H9 (cell line): ENCODE measurements at regions not wholly inside any gene's neighbourhood (a gene's known extent, or its start where the extent isn't known, plus 50 kb on each side); places are given as distances from the start of the nearest gene placed in this dataset.

Source experiments
- DNase-seq: peaks from one replicate; pipeline ENCODE4 v3.0.0-alpha.2; 2017
- H2AFZ ChIP-seq: one replicate; pipeline ENCODE4 v1.6.1; 2013; ENCODE audit warnings: mild to moderate bottlenecking, low read length, control low read depth, moderate library complexity
- H2AK5ac ChIP-seq: 2 replicates; pipeline ENCODE4 v1.6.1; 2013; ENCODE audit warnings: low read length, control low read depth, mixed read lengths; ENCODE audit not compliant: insufficient read length
- H2BK120ac ChIP-seq: one replicate; pipeline ENCODE4 v1.6.1; 2013; ENCODE audit warnings: low read depth, mild to moderate bottlenecking, low read length, control low read depth, inconsistent platforms; ENCODE audit not compliant: poor library complexity, severe bottlenecking
- H2BK12ac ChIP-seq: 2 replicates; pipeline ENCODE4 v1.6.1; 2013; ENCODE audit warnings: low read length, control low read depth, mixed read lengths, low read depth; ENCODE audit not compliant: insufficient read length
- H2BK15ac ChIP-seq: 2 replicates; pipeline ENCODE4 v1.6.1; 2013; ENCODE audit warnings: low read depth, low read length, control low read depth
- H2BK20ac ChIP-seq: one replicate; pipeline ENCODE4 v1.6.1; 2013; ENCODE audit warnings: low read depth, mild to moderate bottlenecking, low read length, control low read depth, inconsistent platforms; ENCODE audit not compliant: poor library complexity, severe bottlenecking
- H2BK5ac ChIP-seq: 2 replicates; pipeline ENCODE4 v1.6.1; 2013; ENCODE audit warnings: low read length, control low read depth, mixed read lengths; ENCODE audit not compliant: insufficient read length
- H3K14ac ChIP-seq: 2 replicates; pipeline ENCODE4 v1.6.1; 2013; ENCODE audit warnings: low read length, control low read depth; ENCODE audit not compliant: insufficient read depth
- H3K18ac ChIP-seq: 2 replicates; pipeline ENCODE4 v1.6.1; 2013; ENCODE audit warnings: low read depth, mild to moderate bottlenecking, mixed read lengths, low read length, control low read depth; ENCODE audit not compliant: insufficient read length
- H3K23ac ChIP-seq: 2 replicates; pipeline ENCODE4 v1.6.1; 2013; ENCODE audit warnings: low read length, control low read depth, mixed read lengths, low read depth; ENCODE audit not compliant: insufficient read length
- H3K23me2 ChIP-seq: 2 replicates; pipeline ENCODE4 v1.6.1; 2013; ENCODE audit warnings: low read depth, mild to moderate bottlenecking, mixed read lengths, low read length, control low read depth; ENCODE audit not compliant: insufficient read length, poor library complexity, severe bottlenecking
- H3K27ac ChIP-seq: 2 replicates; pipeline ENCODE4 v1.5.1; 2013; ENCODE audit warnings: low read length, control low read depth, mixed read lengths, low read depth; ENCODE audit not compliant: insufficient read length
- H3K27me3 ChIP-seq: 2 replicates; pipeline ENCODE4 v1.6.1; 2013; ENCODE audit warnings: low read length, control low read depth, inconsistent platforms; ENCODE audit not compliant: insufficient read depth
- H3K4ac ChIP-seq: 2 replicates; pipeline ENCODE4 v1.6.1; 2013; ENCODE audit warnings: low read depth, mild to moderate bottlenecking, control low read depth, inconsistent platforms, low read length, moderate library complexity
- H3K4me1 ChIP-seq: 2 replicates; pipeline ENCODE4 v1.6.1; 2013; ENCODE audit warnings: low read length, control low read depth, inconsistent platforms; ENCODE audit not compliant: insufficient read depth
- H3K4me2 ChIP-seq: 2 replicates; pipeline ENCODE4 v1.6.1; 2013; ENCODE audit warnings: low read length, control low read depth, mixed read lengths; ENCODE audit not compliant: insufficient read length, insufficient read depth
- H3K56ac ChIP-seq: 2 replicates; pipeline ENCODE4 v1.6.1; 2013; ENCODE audit warnings: low read depth, mild to moderate bottlenecking, mixed read lengths, low read length, control low read depth; ENCODE audit not compliant: insufficient read length
- H3K79me1 ChIP-seq: 2 replicates; pipeline ENCODE4 v1.6.1; 2013; ENCODE audit warnings: low read depth, mild to moderate bottlenecking, moderate library complexity, low read length, control low read depth, inconsistent platforms; ENCODE audit not compliant: insufficient read depth, poor library complexity, severe bottlenecking
- H3K79me2 ChIP-seq: 2 replicates; pipeline ENCODE4 v1.6.1; 2013; ENCODE audit warnings: low read length, control low read depth, inconsistent platforms; ENCODE audit not compliant: insufficient read depth
- H3K9ac ChIP-seq: 2 replicates; pipeline ENCODE4 v1.6.1; 2013; ENCODE audit warnings: low read length, control low read depth, mixed read lengths; ENCODE audit not compliant: insufficient read length; ENCODE audit errors: extremely low read depth
- H3K9me3 ChIP-seq: one replicate; pipeline ENCODE4 v1.6.1; 2013; ENCODE audit warnings: low read depth, low read length, inconsistent platforms; ENCODE audit not compliant: control insufficient read depth
- H3T11ph ChIP-seq: one replicate; pipeline ENCODE4 v1.6.1; 2013; ENCODE audit warnings: mild to moderate bottlenecking, low read length, control low read depth, inconsistent platforms
- H4K20me1 ChIP-seq: one replicate; pipeline ENCODE4 v1.6.1; 2013; ENCODE audit not compliant: control insufficient read depth, insufficient read length, insufficient read depth
- H4K5ac ChIP-seq: 2 replicates; pipeline ENCODE4 v1.6.1; 2013; ENCODE audit warnings: low read depth, mild to moderate bottlenecking, mixed read lengths, low read length, control low read depth; ENCODE audit not compliant: insufficient read length
- H4K8ac ChIP-seq: replicated peaks from 2 replicates; pipeline ENCODE4 v1.6.1; 2013; ENCODE audit warnings: low read length, control low read depth, mixed read lengths, low read depth; ENCODE audit not compliant: insufficient read length
- H4K91ac ChIP-seq: 2 replicates; pipeline ENCODE4 v1.6.1; 2013; ENCODE audit warnings: low read depth, mild to moderate bottlenecking, moderate library complexity, mixed read lengths, low read length, control low read depth; ENCODE audit not compliant: insufficient read length
- H3K27ac Mint-ChIP-seq, 3 experiments: 2 replicates in 2 of 3; 3 replicates in 1 of 3; pipeline ENCODE4 v1.8.0; 2020 to 2021; ENCODE audit warnings: mixed read lengths in 3 of 3, mild to moderate bottlenecking in 1 of 3, moderate library complexity in 1 of 3
- H3K27me3 Mint-ChIP-seq: 2 replicates; pipeline ENCODE4 v1.8.0; 2021; ENCODE audit warnings: low read depth, mild to moderate bottlenecking, moderate library complexity, mixed read lengths
- H3K36me3 Mint-ChIP-seq, 3 experiments: 2 replicates in 2 of 3; 3 replicates in 1 of 3; pipeline ENCODE4 v1.8.0; 2020 to 2021; ENCODE audit warnings: low read depth in 3 of 3, mixed read lengths in 3 of 3; ENCODE audit not compliant: insufficient read depth in 1 of 3
- H3K4me1 Mint-ChIP-seq, 2 experiments: 2 replicates each; pipeline ENCODE4 v1.8.0; 2020; ENCODE audit warnings: mixed read lengths in 2 of 2
- H3K4me3 Mint-ChIP-seq, 2 experiments: 2 replicates in 1 of 2; 3 replicates in 1 of 2; pipeline ENCODE4 v1.8.0; 2020 to 2021; ENCODE audit warnings: mild to moderate bottlenecking in 2 of 2, mixed read lengths in 2 of 2, moderate library complexity in 1 of 2
- H3K9me3 Mint-ChIP-seq, 2 experiments: 2 replicates in 1 of 2; 3 replicates in 1 of 2; pipeline ENCODE4 v1.8.0; 2020; ENCODE audit warnings: mild to moderate bottlenecking in 2 of 2, mixed read lengths in 2 of 2, moderate library complexity in 1 of 2
- CTCF ChIP-seq: fragments of 200-600 bp; sonication (generic); conservative IDR thresholded peaks from 3 replicates; pipeline ENCODE4 v1.8.0; 2021; ENCODE audit warnings: antibody characterized with exemption, mild to moderate bottlenecking
- WGBS: extraction: QIAGEN DNeasy Blood & Tissue Kit; methylation state at CpG from one replicate; pipeline ENCODE4 v1.1.7; 2013; ENCODE audit warnings: missing lambda C conversion rate, low lambda C conversion rate, mixed read lengths; ENCODE audit not compliant: insufficient read length; ENCODE audit errors: extremely low coverage; 5-methylcytosine and 5-hydroxymethylcytosine counted together

- H4K8ac ChIP-seq, result no peak overlapping the region
- H3K9me3 Mint-ChIP-seq, result no peaks in the 10 kb centered on the region
- no CpG with 5 or more reads among the region's 14 CpGs for WGBS
- no peak for DNase-seq
- H3K4ac ChIP-seq, result no peak overlapping the region
- H2BK120ac ChIP-seq, result no peak overlapping the region
- H3K79me1 ChIP-seq, result no peaks in the 10 kb centered on the region
- H3K23ac ChIP-seq, result no peak overlapping the region
- H4K91ac ChIP-seq, result no peak overlapping the region
- H3K27me3 Mint-ChIP-seq, result no peaks in the 10 kb centered on the region; the same call in 1 of the 2 replicates
- H2AFZ ChIP-seq, result no peak overlapping the region
- H2AK5ac ChIP-seq, result no peak overlapping the region
- no peak overlapping the region for H3T11ph ChIP-seq
- no peak overlapping the region for H3K4me2 ChIP-seq
- no peaks in the 10 kb centered on the region for H3K4me1 ChIP-seq
- H2BK5ac ChIP-seq, result no peak overlapping the region
- H2BK20ac ChIP-seq, result no peak overlapping the region
- H3K56ac ChIP-seq, result no peak overlapping the region
- no peak overlapping the region for H3K18ac ChIP-seq
- no peaks in the 10 kb centered on the region for H3K79me2 ChIP-seq
- no peaks in the 10 kb centered on the region for H3K9me3 ChIP-seq
- H3K9ac ChIP-seq, result no peak overlapping the region
- H2BK15ac ChIP-seq, result no peak overlapping the region
- H4K5ac ChIP-seq, result no peak overlapping the region
- H2BK12ac ChIP-seq, result no peak overlapping the region
- H4K20me1 ChIP-seq, result no peaks in the 10 kb centered on the region
- H3K27me3 ChIP-seq, result no peaks in the 10 kb centered on the region
- H3K27ac Mint-ChIP-seq, result no peak overlapping the region
- no peak for TF ChIP-seq CTCF
- no peak overlapping the region for H3K14ac ChIP-seq
- H3K4me1 Mint-ChIP-seq, result peaks cover 3 to 15% of the 10 kb centered on the region in 2 experiments; a peak in 3 of 4 replicates
- H3K27ac ChIP-seq, result no peak overlapping the region
- H3K36me3 Mint-ChIP-seq, result no peaks in the 10 kb centered on the region; a peak in 1 of 7 replicates
- no peak overlapping the region for H3K4me3 Mint-ChIP-seq
- H3K23me2 ChIP-seq, result no peaks in the 10 kb centered on the region
These were observed 347.0 kb upstream of the SLC30A5 start for GRCh38 chr5:68746643-68747420.
